Activated naive CD8-positive, alpha-beta T cell treated with anti-CD3 and anti-CD28 coated beads, Interleukin-2, amount 50 U/mL, for 24 hours (primary cell): ENCODE measurements at regions not wholly inside any gene's neighbourhood (a gene's known extent, or its start where the extent isn't known, plus 50 kb on each side); places are given as distances from the start of the nearest gene placed in this dataset.

Experiments
- ATAC-seq: fragments of 150-1000 bp; cut with Tn5 transposase; one replicate; pipeline ENCODE4 v1.10.0; 2021
- DNase-seq: peaks from one replicate; pipeline ENCODE4 v3.0.0; 2021
- H3K27ac Mint-ChIP-seq: one replicate; pipeline ENCODE4 v1.8.0; 2021; ENCODE audit warnings: mild to moderate bottlenecking, mixed read lengths
- H3K27me3 Mint-ChIP-seq: one replicate; pipeline ENCODE4 v1.8.0; 2021; ENCODE audit warnings: mixed read lengths
- H3K36me3 Mint-ChIP-seq: one replicate; pipeline ENCODE4 v1.8.0; 2021; ENCODE audit warnings: low read depth, mixed read lengths
- H3K4me1 Mint-ChIP-seq: one replicate; pipeline ENCODE4 v1.8.0; 2021; ENCODE audit warnings: mixed read lengths
- H3K4me3 Mint-ChIP-seq: one replicate; pipeline ENCODE4 v1.8.0; 2021; ENCODE audit warnings: mild to moderate bottlenecking, moderate library complexity, mixed read lengths
- H3K9me3 Mint-ChIP-seq: one replicate; pipeline ENCODE4 v1.8.0; 2021; ENCODE audit warnings: mixed read lengths

GRCh38 chr20:51227744-51228143 is 204.8 kb upstream of the KCNG1 start:
- ATAC-seq: no peak
- no peak for DNase-seq
- Mint-ChIP-seq H3K4me1 (no peaks in the 10 kb centered on the region), H3K27me3 (peaks cover 2% of the 10 kb centered on the region), H3K27ac (no peak overlapping the region), H3K4me3 (no peak overlapping the region), H3K36me3 (no peaks in the 10 kb centered on the region), H3K9me3 (no peaks in the 10 kb centered on the region)

- Mint-ChIP-seq H3K9me3 (no peaks in the 10 kb centered on the region), H3K36me3 (no peaks in the 10 kb centered on the region), H3K27me3 (peaks cover 35% of the 10 kb centered on the region), H3K27ac (no peak overlapping the region), H3K4me3 (no peak overlapping the region), H3K4me1 (peaks cover 6% of the 10 kb centered on the region)
- ATAC-seq: no peak
- no peak for DNase-seq
These were observed 200.3 kb upstream of the KCNG1 start for GRCh38 chr20:51223183-51223720.

- no peak for DNase-seq
- H3K4me1 Mint-ChIP-seq: peaks cover 6% of the 10 kb centered on the region
These were observed 199.0 kb upstream of the KCNG1 start for GRCh38 chr20:51221791-51222408.

GRCh38 chr20:51221103-51221502 is 198.2 kb upstream of the KCNG1 start:
- Mint-ChIP-seq H3K9me3 (no peaks in the 10 kb centered on the region), H3K4me1 (peaks cover 6% of the 10 kb centered on the region), H3K27ac (no peak overlapping the region), H3K27me3 (peaks cover 43% of the 10 kb centered on the region), H3K36me3 (peaks cover 1% of the 10 kb centered on the region), H3K4me3 (peak overlapping the region; percentile 3)
- ATAC-seq (no peak), DNase-seq (no peak)

More at GRCh38 chr20:51221791-51222408, 199.0 kb upstream of the KCNG1 start:
- no peak for ATAC-seq
- Mint-ChIP-seq H3K4me3 (peak overlapping the region; percentile 41), H3K27me3 (peaks cover 43% of the 10 kb centered on the region), H3K9me3 (no peaks in the 10 kb centered on the region), H3K36me3 (no peaks in the 10 kb centered on the region), H3K27ac (no peak overlapping the region)

- H3K27ac Mint-ChIP-seq: no peak overlapping the region
- H3K4me3 Mint-ChIP-seq: no peak overlapping the region
- H3K36me3 Mint-ChIP-seq: peaks cover 1% of the 10 kb centered on the region
- peak; percentile 79 for DNase-seq
- no peaks in the 10 kb centered on the region for H3K9me3 Mint-ChIP-seq
- peaks cover 43% of the 10 kb centered on the region for H3K27me3 Mint-ChIP-seq
- peaks cover 6% of the 10 kb centered on the region for H3K4me1 Mint-ChIP-seq
- ATAC-seq: peak; percentile 59
These were observed 197.4 kb upstream of the KCNG1 start for GRCh38 chr20:51220293-51220706.

- DNase-seq (no peak), ATAC-seq (no peak)
- Mint-ChIP-seq H3K27ac (no peak overlapping the region), H3K4me1 (peaks cover 6% of the 10 kb centered on the region), H3K4me3 (no peak overlapping the region), H3K27me3 (peaks cover 43% of the 10 kb centered on the region), H3K36me3 (peaks cover 1% of the 10 kb centered on the region), H3K9me3 (no peaks in the 10 kb centered on the region)
These were observed 196.6 kb upstream of the KCNG1 start for GRCh38 chr20:51219544-51219943.

- Mint-ChIP-seq H3K27me3 (peaks cover 46% of the 10 kb centered on the region), H3K27ac (no peak overlapping the region), H3K4me3 (no peak overlapping the region), H3K9me3 (no peaks in the 10 kb centered on the region), H3K36me3 (peaks cover 1% of the 10 kb centered on the region), H3K4me1 (peaks cover 6% of the 10 kb centered on the region)
- no peak for ATAC-seq
- DNase-seq: no peak
These were observed 195.7 kb upstream of the KCNG1 start for GRCh38 chr20:51218603-51219002.

- peaks cover 1% of the 10 kb centered on the region for H3K36me3 Mint-ChIP-seq
- H3K27me3 Mint-ChIP-seq: peaks cover 51% of the 10 kb centered on the region
- no peak overlapping the region for H3K27ac Mint-ChIP-seq
- DNase-seq (no peak), ATAC-seq (no peak)
- H3K9me3 Mint-ChIP-seq: no peaks in the 10 kb centered on the region
- no peak overlapping the region for H3K4me3 Mint-ChIP-seq
- peaks cover 6% of the 10 kb centered on the region for H3K4me1 Mint-ChIP-seq
These were observed 194.6 kb upstream of the KCNG1 start for GRCh38 chr20:51217347-51218045.

GRCh38 chr20:51216850-51217249 is 193.9 kb upstream of the KCNG1 start:
- Mint-ChIP-seq H3K27me3 (peaks cover 47% of the 10 kb centered on the region), H3K4me3 (no peak overlapping the region)
- no peak for ATAC-seq

GRCh38 chr20:51212816-51213215 is 189.9 kb upstream of the KCNG1 start:
- Mint-ChIP-seq H3K4me1 (no peaks in the 10 kb centered on the region), H3K4me3 (no peak overlapping the region), H3K27me3 (peaks cover 35% of the 10 kb centered on the region), H3K36me3 (peaks cover 1% of the 10 kb centered on the region), H3K27ac (no peak overlapping the region), H3K9me3 (no peaks in the 10 kb centered on the region)
- ATAC-seq (no peak), DNase-seq (no peak)

More at GRCh38 chr20:51216850-51217249, 193.9 kb upstream of the KCNG1 start:
- Mint-ChIP-seq H3K27ac (no peak overlapping the region), H3K36me3 (peaks cover 1% of the 10 kb centered on the region), H3K4me1 (peaks cover 6% of the 10 kb centered on the region), H3K9me3 (no peaks in the 10 kb centered on the region)
- DNase-seq: no peak

GRCh38 chr20:51211191-51211590 is 188.3 kb upstream of the KCNG1 start:
- H3K27me3 Mint-ChIP-seq: peaks cover 41% of the 10 kb centered on the region
- no peak overlapping the region for H3K27ac Mint-ChIP-seq
- H3K9me3 Mint-ChIP-seq: no peaks in the 10 kb centered on the region
- H3K4me3 Mint-ChIP-seq: no peak overlapping the region
- no peak for DNase-seq
- no peaks in the 10 kb centered on the region for H3K36me3 Mint-ChIP-seq
- no peak for ATAC-seq
- no peaks in the 10 kb centered on the region for H3K4me1 Mint-ChIP-seq

GRCh38 chr20:51210084-51210483 is 187.2 kb upstream of the KCNG1 start:
- peaks cover 41% of the 10 kb centered on the region for H3K27me3 Mint-ChIP-seq
- DNase-seq (no peak), ATAC-seq (no peak)
- no peak overlapping the region for H3K27ac Mint-ChIP-seq
- no peaks in the 10 kb centered on the region for H3K9me3 Mint-ChIP-seq
- no peaks in the 10 kb centered on the region for H3K4me1 Mint-ChIP-seq
- no peak overlapping the region for H3K4me3 Mint-ChIP-seq
- H3K36me3 Mint-ChIP-seq: no peaks in the 10 kb centered on the region

GRCh38 chr20:51208162-51208561 is 185.3 kb upstream of the KCNG1 start:
- Mint-ChIP-seq H3K27me3 (peaks cover 40% of the 10 kb centered on the region), H3K36me3 (no peaks in the 10 kb centered on the region), H3K4me1 (no peaks in the 10 kb centered on the region), H3K27ac (no peak overlapping the region), H3K4me3 (no peak overlapping the region), H3K9me3 (no peaks in the 10 kb centered on the region)
- no peak for DNase-seq
- no peak for ATAC-seq

- H3K4me1 Mint-ChIP-seq: no peaks in the 10 kb centered on the region
- peaks cover 46% of the 10 kb centered on the region for H3K27me3 Mint-ChIP-seq
- ATAC-seq: no peak
- no peak overlapping the region for H3K27ac Mint-ChIP-seq
- no peaks in the 10 kb centered on the region for H3K36me3 Mint-ChIP-seq
- no peak for DNase-seq
- H3K9me3 Mint-ChIP-seq: no peaks in the 10 kb centered on the region
- no peak overlapping the region for H3K4me3 Mint-ChIP-seq
These were observed 183.2 kb upstream of the KCNG1 start for GRCh38 chr20:51206032-51206662.

GRCh38 chr20:51204794-51205193 is 181.9 kb upstream of the KCNG1 start:
- no peak for DNase-seq
- no peak overlapping the region for H3K4me3 Mint-ChIP-seq
- peaks cover 45% of the 10 kb centered on the region for H3K27me3 Mint-ChIP-seq
- no peaks in the 10 kb centered on the region for H3K4me1 Mint-ChIP-seq
- no peaks in the 10 kb centered on the region for H3K36me3 Mint-ChIP-seq
- H3K9me3 Mint-ChIP-seq: no peaks in the 10 kb centered on the region
- ATAC-seq: no peak
- H3K27ac Mint-ChIP-seq: no peak overlapping the region
